Chondrocyte (in vitro differentiated cells): ENCODE measurements at regions not wholly inside any gene's neighbourhood (a gene's known extent, or its start where the extent isn't known, plus 50 kb on each side); places are given as distances from the start of the nearest gene placed in this dataset.
A peak's percentile ranks its signal among the peaks of the same experiment; 100 is the strongest.

Experiments used
- DNase-seq: peaks from one replicate; pipeline ENCODE4 v3.0.0; 2021; ENCODE audit warnings: mixed read lengths, low spot score
- H3K27ac Mint-ChIP-seq: one replicate; pipeline ENCODE4 v1.8.0; 2021; ENCODE audit warnings: mild to moderate bottlenecking, moderate library complexity, mixed read lengths; ENCODE audit not compliant: unreplicated experiment
- H3K27me3 Mint-ChIP-seq: 2 replicates; pipeline ENCODE4 v1.8.0; 2021; ENCODE audit warnings: low read depth, mixed read lengths
- H3K36me3 Mint-ChIP-seq: 2 replicates; pipeline ENCODE4 v1.8.0; 2021; ENCODE audit warnings: low read depth, mixed read lengths
- H3K4me1 Mint-ChIP-seq: 2 replicates; pipeline ENCODE4 v1.8.0; 2021; ENCODE audit warnings: low read depth, mild to moderate bottlenecking, mixed read lengths
- H3K4me3 Mint-ChIP-seq: one replicate; pipeline ENCODE4 v1.8.0; 2021; ENCODE audit warnings: mild to moderate bottlenecking, moderate library complexity, mixed read lengths; ENCODE audit not compliant: unreplicated experiment
- H3K9me3 Mint-ChIP-seq: 2 replicates; pipeline ENCODE4 v1.8.0; 2021; ENCODE audit warnings: low read depth, mixed read lengths
- CTCF ChIP-seq: fragments of 200-600 bp; sonication (generic); IDR thresholded peaks from 2 replicates; pipeline ENCODE4 v1.5.0; 2021; ENCODE audit warnings: antibody characterized with exemption, mild to moderate bottlenecking, moderate library complexity

DNA sequence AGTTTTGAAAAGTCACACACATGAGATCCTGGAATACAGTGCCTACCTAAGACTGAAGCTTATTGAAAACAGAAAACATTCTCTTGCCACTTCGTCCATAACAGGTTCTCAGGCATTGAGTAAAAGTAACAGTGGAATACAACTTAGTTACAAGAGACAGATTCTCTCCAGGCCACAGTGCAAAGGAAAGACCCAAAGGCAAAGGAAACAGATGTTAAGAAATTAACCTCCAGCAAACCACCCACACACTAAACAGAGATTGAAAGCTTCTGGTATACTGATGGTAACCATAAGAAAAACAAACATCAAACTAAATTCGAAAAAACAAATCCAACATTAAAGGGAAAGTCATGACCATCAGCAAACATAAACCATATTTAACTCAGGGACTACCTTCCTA is 914.7 kb downstream of the SLITRK5 start:
- H3K36me3 Mint-ChIP-seq: no peaks in the 10 kb centered on the region
- H3K27ac Mint-ChIP-seq: no peak overlapping the region

GRCh38 chr13:88586263-88586662 is 915.1 kb downstream of the SLITRK5 start:
- Mint-ChIP-seq H3K4me1 (peaks cover 5% of the 10 kb centered on the region), H3K4me3 (no peak overlapping the region)

More for the DNA sequence above, 914.7 kb downstream of the SLITRK5 start:
- no peaks in the 10 kb centered on the region for H3K9me3 Mint-ChIP-seq
- DNase-seq: no peak
- TF ChIP-seq CTCF: no peak
- peaks cover 5% of the 10 kb centered on the region for H3K4me1 Mint-ChIP-seq
- no peaks in the 10 kb centered on the region for H3K27me3 Mint-ChIP-seq
- no peak overlapping the region for H3K4me3 Mint-ChIP-seq

DNA sequence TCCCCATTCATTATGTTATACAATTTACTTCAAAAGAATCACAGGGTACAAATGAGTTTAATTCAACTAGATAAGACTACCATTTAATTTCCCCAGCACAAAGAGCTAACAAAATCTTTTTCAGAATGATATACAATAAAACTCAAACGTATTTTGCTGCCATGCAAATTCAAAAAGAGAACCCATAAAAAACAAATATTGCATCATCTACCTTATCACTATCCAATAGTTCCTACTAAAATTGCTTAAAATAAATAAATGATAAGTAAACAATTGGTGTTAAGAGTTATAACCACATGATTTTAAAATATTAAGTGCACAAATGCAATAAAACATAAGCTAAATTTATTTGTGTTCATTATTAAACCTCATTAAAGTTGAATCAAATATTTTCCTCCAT is 919.4 kb downstream of the SLITRK5 start:
- Mint-ChIP-seq H3K9me3 (peaks cover 27% of the 10 kb centered on the region), H3K4me3 (no peak overlapping the region), H3K36me3 (peaks cover 3% of the 10 kb centered on the region), H3K4me1 (peaks cover 5% of the 10 kb centered on the region), H3K27me3 (no peaks in the 10 kb centered on the region), H3K27ac (no peak overlapping the region)
- no peak for TF ChIP-seq CTCF
- no peak for DNase-seq

More at GRCh38 chr13:88586263-88586662, 915.1 kb downstream of the SLITRK5 start:
- H3K27ac Mint-ChIP-seq: no peak overlapping the region
- TF ChIP-seq CTCF: no peak
- H3K27me3 Mint-ChIP-seq: no peaks in the 10 kb centered on the region
- DNase-seq: no peak
- H3K36me3 Mint-ChIP-seq: no peaks in the 10 kb centered on the region
- peaks cover under 1% of the 10 kb centered on the region for H3K9me3 Mint-ChIP-seq

DNA sequence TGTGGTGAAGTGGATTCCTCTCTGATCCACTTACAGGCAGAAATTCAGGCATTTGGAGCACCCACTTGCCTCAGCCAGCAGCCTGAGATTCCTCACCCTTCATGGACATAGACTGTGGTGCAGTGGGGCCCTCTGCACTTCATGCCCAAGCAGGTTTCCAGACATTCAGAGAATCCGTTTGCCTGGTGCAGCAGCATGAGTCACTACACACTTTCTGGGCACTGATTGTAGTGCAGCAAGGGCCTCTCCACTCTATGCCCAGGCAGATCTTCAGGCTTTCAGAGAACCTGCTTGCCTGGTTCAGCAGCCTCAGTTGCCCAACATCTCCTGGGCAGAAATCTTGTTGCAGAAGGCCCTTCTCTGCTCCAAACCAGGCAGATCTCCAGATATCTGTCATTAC is 920.9 kb downstream of the SLITRK5 start:
- Mint-ChIP-seq H3K27ac (no peak overlapping the region), H3K9me3 (peaks cover 32% of the 10 kb centered on the region), H3K36me3 (peaks cover 3% of the 10 kb centered on the region), H3K27me3 (no peaks in the 10 kb centered on the region), H3K4me3 (no peak overlapping the region), H3K4me1 (no peaks in the 10 kb centered on the region)
- TF ChIP-seq CTCF: no peak
- DNase-seq: peak; percentile 29

GRCh38 chr13:88601949-88602348 is 930.8 kb downstream of the SLITRK5 start:
- Mint-ChIP-seq H3K4me3 (no peak overlapping the region), H3K4me1 (no peaks in the 10 kb centered on the region), H3K36me3 (no peaks in the 10 kb centered on the region), H3K9me3 (peaks cover 5% of the 10 kb centered on the region), H3K27me3 (no peaks in the 10 kb centered on the region), H3K27ac (no peak overlapping the region)
- no peak for DNase-seq
- no peak for TF ChIP-seq CTCF
